ENCODE measurements at regions not wholly inside any gene's neighbourhood (a gene's known extent, or its start where the extent isn't known, plus 50 kb on each side); places are given as distances from the start of the nearest gene placed in this dataset.

DNA sequence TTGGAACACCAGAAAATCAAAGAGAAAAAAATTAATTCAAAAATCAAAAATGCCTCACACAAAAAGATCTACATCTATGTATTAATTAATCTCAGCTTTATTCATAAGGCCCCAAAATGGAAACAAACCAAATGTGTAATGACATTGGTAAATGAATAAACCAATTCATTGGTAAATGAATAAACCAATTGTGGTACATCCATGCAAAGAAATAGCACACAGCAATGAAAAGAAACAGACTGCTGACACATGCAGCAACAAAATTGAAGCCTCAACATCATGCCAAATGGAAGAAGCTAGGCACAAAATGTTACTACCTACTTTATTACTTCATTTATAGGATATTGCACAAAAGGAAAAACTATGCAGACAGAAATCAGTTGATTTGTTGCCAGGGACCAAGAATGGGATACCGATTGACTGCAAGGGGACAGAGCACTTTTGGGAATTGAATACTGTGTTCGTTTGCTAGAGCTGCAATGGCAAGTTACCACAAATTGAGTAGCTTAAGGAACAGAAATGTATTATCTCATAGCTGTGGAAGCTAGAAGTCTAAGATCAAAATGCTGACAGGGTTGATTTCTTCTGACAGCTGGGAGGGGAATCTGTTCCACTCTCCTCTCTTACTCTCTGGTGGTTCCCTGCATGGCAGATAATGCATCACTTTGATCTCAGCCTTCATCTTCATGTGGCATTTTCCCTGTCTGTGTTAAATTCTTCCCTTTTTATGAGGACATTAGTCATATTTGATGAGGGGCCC, 252.8 kb downstream of the RFC3 start:
- TF ChIP-seq, protein P1, sequence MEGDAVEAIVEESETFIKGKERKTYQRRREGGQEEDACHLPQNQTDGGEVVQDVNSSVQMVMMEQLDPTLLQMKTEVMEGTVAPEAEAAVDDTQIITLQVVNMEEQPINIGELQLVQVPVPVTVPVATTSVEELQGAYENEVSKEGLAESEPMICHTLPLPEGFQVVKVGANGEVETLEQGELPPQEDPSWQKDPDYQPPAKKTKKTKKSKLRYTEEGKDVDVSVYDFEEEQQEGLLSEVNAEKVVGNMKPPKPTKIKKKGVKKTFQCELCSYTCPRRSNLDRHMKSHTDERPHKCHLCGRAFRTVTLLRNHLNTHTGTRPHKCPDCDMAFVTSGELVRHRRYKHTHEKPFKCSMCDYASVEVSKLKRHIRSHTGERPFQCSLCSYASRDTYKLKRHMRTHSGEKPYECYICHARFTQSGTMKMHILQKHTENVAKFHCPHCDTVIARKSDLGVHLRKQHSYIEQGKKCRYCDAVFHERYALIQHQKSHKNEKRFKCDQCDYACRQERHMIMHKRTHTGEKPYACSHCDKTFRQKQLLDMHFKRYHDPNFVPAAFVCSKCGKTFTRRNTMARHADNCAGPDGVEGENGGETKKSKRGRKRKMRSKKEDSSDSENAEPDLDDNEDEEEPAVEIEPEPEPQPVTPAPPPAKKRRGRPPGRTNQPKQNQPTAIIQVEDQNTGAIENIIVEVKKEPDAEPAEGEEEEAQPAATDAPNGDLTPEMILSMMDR (IDR thresholded peaks at IDR 0.05; ENCODE audit: low read depth, low read length), result no peak
- H3K4me3 ChIP-seq (ENCODE audit: low read depth, low read length), result no peak overlapping the region

DNA sequence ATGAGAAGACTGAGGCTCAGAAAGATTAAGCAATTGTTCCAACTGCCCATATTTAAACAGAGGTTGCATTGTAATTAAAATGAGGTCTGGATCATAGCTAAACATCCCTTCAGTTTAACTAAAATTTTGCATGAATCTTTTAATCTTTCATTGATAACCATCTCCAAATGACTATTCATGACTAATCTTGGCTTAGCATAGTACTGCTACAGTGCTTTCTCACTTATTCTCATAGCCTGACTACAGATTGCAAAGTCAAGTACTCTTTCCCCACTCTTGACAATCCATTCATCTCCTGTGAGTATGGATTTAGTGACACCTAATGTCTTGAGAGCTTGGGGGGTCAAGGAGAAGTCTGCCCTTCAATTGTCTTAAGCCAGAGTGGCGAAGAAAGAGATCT, 258.4 kb downstream of the RFC3 start:
- no peak overlapping the region for H3K4me3 ChIP-seq (ENCODE audit: low read depth, low read length)
- TF ChIP-seq, protein P1 (IDR thresholded peaks at IDR 0.05; ENCODE audit: low read depth, low read length), result no peak

DNA sequence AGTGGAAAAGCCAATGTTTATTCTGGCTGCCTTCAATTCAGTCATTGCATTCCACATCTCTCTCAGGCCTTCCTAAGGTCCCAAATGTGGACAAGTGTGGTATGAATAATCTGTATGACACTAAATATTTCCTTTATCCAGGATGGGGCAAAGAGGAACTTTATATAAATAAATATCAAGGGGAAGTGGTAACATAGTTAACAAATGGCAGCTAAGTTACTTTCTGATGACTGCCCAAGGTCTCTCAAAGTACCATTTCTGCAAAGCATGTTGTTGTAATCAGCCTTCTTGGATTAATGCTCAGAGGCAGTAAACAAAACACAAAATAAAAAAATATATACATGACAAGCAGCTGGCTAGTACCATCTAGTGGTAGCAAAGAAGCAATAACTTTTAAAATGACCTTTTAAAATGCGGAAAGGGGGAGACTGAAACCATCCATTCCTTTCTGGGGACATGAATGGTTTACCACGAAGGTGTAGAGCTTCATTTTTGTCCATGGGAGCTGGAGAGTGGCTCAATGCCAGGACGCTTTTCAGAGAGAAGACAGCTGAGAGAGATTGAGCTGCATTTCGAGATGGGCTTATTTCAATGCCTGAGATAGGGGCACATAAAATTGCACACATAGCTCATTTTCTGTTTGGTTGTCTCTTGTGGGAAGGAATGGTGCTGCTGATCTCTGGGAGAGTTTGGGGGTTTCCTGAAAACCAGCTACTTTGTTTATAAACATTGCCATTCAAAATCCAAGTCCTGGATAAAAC, 259.2 kb downstream of the RFC3 start:
- no peak overlapping the region for H3K4me3 ChIP-seq (ENCODE audit: low read depth, low read length)
- TF ChIP-seq, protein P1 (IDR thresholded peaks at IDR 0.05; ENCODE audit: low read depth, low read length), result peak; percentile 9; the same call in 1 of the 2 replicates

DNA sequence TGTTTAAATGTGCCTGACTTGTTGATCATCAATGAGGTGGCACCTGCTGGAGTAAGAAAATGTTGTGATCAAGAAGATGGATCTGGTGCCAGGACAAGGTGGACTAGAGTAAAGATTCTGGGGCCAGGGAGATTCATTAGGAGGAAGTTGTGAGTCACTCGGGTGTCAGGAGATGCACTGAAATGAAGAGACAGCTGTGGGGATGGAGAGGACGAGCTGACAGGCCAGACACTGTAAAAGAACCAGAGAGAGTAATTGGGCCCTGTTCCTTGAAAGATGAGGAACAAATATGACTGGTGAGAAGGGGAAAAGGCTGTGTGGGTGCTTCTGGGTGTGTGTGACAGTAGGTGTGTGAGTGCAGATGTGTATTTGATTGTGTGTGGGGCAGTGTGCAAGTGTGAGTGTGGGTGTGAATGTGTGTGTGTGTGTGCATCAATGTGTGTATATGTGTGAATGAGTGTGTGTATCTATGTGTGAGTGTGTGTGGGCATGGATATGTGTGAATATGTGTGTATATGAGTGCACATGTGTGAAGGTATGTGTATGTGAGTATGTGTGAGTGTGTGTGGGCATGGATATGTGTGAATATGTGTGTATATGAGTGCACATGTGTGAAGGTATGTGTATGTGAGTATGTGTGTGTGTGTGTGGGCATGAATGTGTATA, 260.5 kb downstream of the RFC3 start:
- H3K4me3 ChIP-seq (ENCODE audit: low read depth, low read length), result no peak overlapping the region
- TF ChIP-seq, protein P1 (IDR thresholded peaks at IDR 0.05; ENCODE audit: low read depth, low read length), result no peak

DNA sequence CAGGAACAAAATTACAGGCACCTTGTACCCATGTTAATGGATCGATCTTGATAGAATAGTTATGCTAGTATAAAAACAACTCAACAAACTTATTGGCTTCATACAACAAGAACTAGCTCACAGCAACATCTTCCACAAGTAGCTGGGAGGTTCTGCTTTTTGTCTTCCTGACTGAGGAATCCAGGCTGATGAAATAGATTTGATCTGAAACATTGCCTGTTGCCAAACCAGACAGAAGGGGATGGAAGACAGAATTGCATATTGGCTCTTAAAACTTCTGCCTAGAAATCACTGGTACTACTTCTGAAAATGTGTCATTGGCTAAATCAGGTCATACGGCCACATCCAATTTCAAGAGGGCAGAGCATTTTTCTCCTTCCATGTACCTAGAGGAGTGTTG, 267.3 kb downstream of the RFC3 start:
- TF ChIP-seq, protein P1 (IDR thresholded peaks at IDR 0.05; ENCODE audit: low read depth, low read length), result no peak
- no peak overlapping the region for H3K4me3 ChIP-seq (ENCODE audit: low read depth, low read length)

DNA sequence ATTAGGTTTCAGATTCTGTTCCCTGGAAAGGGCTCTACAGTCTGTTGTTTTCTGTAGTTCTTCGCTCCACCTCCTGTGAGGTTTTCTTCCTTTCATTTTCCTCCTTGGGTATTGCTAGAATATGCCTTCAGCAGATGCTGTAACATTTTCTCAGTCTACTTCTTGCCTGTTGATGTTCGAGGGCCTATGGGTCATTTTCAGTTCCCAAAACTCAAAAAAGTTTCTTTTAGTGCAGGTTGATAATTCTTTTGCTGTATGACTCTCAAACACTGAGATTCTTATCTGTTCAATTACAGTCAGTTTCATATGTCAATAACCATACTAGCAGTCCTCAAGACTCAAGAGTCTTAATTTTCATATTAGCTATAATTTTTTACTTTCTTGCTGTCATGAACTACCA, 268.3 kb downstream of the RFC3 start:
- H3K4me3 ChIP-seq (ENCODE audit: low read depth, low read length), result no peak overlapping the region
- TF ChIP-seq, protein P1 (IDR thresholded peaks at IDR 0.05; ENCODE audit: low read depth, low read length), result no peak

Data from WI38 (cell line).